Pancreas (tissue), 10 donors: ENCODE measurements at regions not wholly inside any gene's neighbourhood (a gene's known extent, or its start where the extent isn't known, plus 50 kb on each side); places are given as distances from the start of the nearest gene placed in this dataset.

ENCODE experiments used
- ATAC-seq, 4 donors: fragments of 200-7000 bp; cut with Tn5 transposase; one replicate each; pipeline versions ENCODE4 v1.8.0 to v1.9.1; 2020; ENCODE audit warnings: mild to moderate bottlenecking in 4 of 4, moderate library complexity in 4 of 4
- DNase-seq, 6 donors: peaks; one replicate each; pipeline ENCODE4 v3.0.0-alpha.2; 2020
- FAIRE-seq: peaks from 2 replicates; lab custom pipeline; 2012; peaks lifted over from hg19 to GRCh38; lab: Jason Lieb, UNC
- H3K27ac ChIP-seq, 4 donors: fragments of 200-600 bp; sonication (generic); 1 replicate in 3 of 4; 2 replicates in 1 of 4; pipeline versions ENCODE4 v1.5.0 to v1.8.0; 2020
- H3K27me3 ChIP-seq, 4 donors: fragments of 200-600 bp; one replicate each; pipeline ENCODE4 v1.8.0; 2021
- H3K36me3 ChIP-seq, 3 donors: fragments of 200-600 bp; sonication (generic) in 1 of 3; one replicate each; pipeline versions ENCODE4 v1.5.0 to v1.8.0; 2020 to 2021
- H3K4me1 ChIP-seq, 3 donors: fragments of 200-600 bp; one replicate each; pipeline ENCODE4 v1.8.0; 2021
- H3K4me3 ChIP-seq, 4 donors: fragments of 200-600 bp; sonication (generic) in 2 of 4; one replicate each; pipeline versions ENCODE4 v1.5.0 to v1.8.0; 2020 to 2021
- H3K9me3 ChIP-seq, 4 donors: fragments of 200-600 bp; one replicate each; pipeline ENCODE4 v1.8.0; 2021
- CTCF ChIP-seq, 4 donors: fragments of 200-600 bp; sonication (generic) in 3 of 4; IDR thresholded peaks; one replicate each; pipeline versions ENCODE4 v1.5.0 to v1.8.0; 2021; ENCODE audit warnings: antibody characterized with exemption in 4 of 4
- WGBS, 2 donors: extraction: QIAGEN DNeasy Blood & Tissue Kit; methylation state at CpG; one replicate each; pipeline ENCODE4 v1.1.7; 2013; 5-methylcytosine and 5-hydroxymethylcytosine counted together
- intact Hi-C, 3 donors: fragments of 100-400 bp; cut with DNase I; formaldehyde crosslinking; loops; one replicate each; pipeline versions ENCODE4 v1.11.1 to v1.14.2; 2022
- donor health status: healthy with polysubstance abuse.
- donor health status: DM: no; HTN: no; CAD: no; lungs with moderate emphysema.
- donor health status: DM: no; HTN: no; CAD: no.
- donor health status: control.
- donor health status: control.
- donor health status: Bipolar disorder and iron deficiency.
- donor health status: DM: yes; HTN: yes; CAD: no.
- donor health status: DM: no; HTN: no; CAD: no.
- donor health status: DM: no; HTN: no; CAD: no.
- donor health status: DM: yes; HTN: yes; CAD: no.

DNA sequence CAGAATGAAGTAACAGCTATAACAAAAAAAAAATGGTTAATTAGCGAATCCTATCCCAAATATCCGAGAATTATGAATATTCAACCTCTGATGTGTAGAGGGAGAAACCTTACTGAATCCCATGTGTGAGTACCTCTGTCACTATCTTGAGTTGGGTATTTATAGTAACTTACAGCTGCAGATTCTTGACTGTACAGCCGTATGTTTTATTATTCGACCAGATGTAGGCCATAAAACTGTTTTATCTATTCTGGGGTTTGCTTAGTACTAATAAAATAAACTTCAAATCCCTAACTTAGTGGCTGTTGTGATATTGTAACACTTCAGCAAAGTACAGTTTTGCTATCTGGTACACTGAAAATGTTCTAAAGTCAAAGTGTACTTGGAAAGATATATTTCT, 120.0 kb downstream of the EFNB2 start:
- no peak for DNase-seq
- Histone ChIP-seq H3K4me1 (no peaks in the 10 kb centered on the region), H3K36me3 (no peaks in the 10 kb centered on the region), H3K4me3 (no peak overlapping the region), H3K9me3 (peaks cover 0 to 3% (median 0%) of the 10 kb centered on the region in 4 donors), H3K27ac (no peak overlapping the region), H3K27me3 (peaks cover 0 to 10% (median 0%) of the 10 kb centered on the region in 4 donors)
- WGBS, 2 donors: 38 to 46% methylated on average over 4 of the region's 4 CpGs
- intact Hi-C loops: no loop called here
- FAIRE-seq: no peak
- no peak for ATAC-seq
- TF ChIP-seq CTCF (IDR thresholded peaks at IDR 0.05): no peak

GRCh38 chr13:106407338-106407737, 128.1 kb downstream of the EFNB2 start:
- Histone ChIP-seq H3K27me3 (no peaks in the 10 kb centered on the region), H3K4me3 (no peak overlapping the region), H3K36me3 (no peaks in the 10 kb centered on the region), H3K27ac (no peak overlapping the region), H3K4me1 (no peaks in the 10 kb centered on the region), H3K9me3 (no peaks in the 10 kb centered on the region)
- intact Hi-C loops: no loop called here
- no peak for TF ChIP-seq CTCF (IDR thresholded peaks at IDR 0.05)
- WGBS, 2 donors: 53 to 66% methylated on average over 8 of the region's 8 CpGs
- ATAC-seq (no peak), FAIRE-seq (no peak), DNase-seq (no peak)

DNA sequence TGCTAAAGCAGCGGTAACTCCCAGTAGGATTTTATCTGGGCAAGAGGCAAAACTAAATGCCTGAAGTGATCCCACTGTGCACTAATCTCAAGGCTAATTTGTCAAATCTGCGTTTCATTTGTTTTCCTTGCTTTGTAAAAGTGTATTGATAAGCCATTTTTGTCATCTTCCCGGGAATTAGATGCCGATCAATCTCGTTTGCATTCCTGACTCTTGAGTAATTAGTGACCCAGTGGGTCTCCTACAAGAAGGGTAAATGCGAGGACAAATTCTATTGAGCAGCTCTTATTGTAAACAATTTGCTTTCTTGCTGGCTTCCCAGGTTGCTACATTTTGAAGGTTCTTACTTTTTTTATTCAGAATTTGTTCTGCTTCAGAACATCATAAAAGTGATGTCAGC, 129.7 kb downstream of the EFNB2 start:
- FAIRE-seq: no peak
- H3K27me3 ChIP-seq: no peaks in the 10 kb centered on the region
- 27% methylated on average over 6 of the region's 6 CpGs for WGBS, 2 donors

DNA sequence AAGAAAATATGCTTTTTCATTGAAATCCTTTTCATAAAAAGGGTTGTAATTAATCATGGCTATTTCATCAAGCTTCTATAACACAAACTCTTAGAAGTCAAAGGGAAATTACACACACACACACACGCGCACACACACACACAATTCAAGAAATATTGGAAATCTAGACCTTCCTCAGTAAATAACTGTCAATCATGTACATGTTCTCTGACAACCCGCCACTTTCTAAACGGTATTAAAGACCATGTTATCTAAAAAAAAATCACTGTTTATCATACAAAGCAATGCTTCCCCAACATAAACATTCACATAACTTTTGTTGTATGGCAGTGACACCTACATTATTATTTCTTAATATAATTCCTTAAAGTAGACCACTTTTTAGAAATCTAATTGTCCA, 132.2 kb downstream of the EFNB2 start:
- Histone ChIP-seq H3K4me1 (no peaks in the 10 kb centered on the region), H3K4me3 (no peak overlapping the region), H3K27ac (no peak overlapping the region), H3K9me3 (no peaks in the 10 kb centered on the region), H3K27me3 (no peaks in the 10 kb centered on the region), H3K36me3 (no peaks in the 10 kb centered on the region)
- intact Hi-C loops: no loop called here
- no peak for TF ChIP-seq CTCF (IDR thresholded peaks at IDR 0.05)
- 62 to 73% methylated on average over 4 of the region's 4 CpGs for WGBS, 2 donors
- no peak for DNase-seq
- no peak for FAIRE-seq
- ATAC-seq: no peak

More for the DNA sequence above, 129.7 kb downstream of the EFNB2 start:
- Histone ChIP-seq H3K4me3 (no peak overlapping the region), H3K36me3 (no peaks in the 10 kb centered on the region), H3K9me3 (no peaks in the 10 kb centered on the region), H3K4me1 (no peaks in the 10 kb centered on the region), H3K27ac (no peak overlapping the region)
- no peak for DNase-seq
- TF ChIP-seq CTCF (IDR thresholded peaks at IDR 0.05): no peak
- intact Hi-C loops: no loop called here
- ATAC-seq: no peak

DNA sequence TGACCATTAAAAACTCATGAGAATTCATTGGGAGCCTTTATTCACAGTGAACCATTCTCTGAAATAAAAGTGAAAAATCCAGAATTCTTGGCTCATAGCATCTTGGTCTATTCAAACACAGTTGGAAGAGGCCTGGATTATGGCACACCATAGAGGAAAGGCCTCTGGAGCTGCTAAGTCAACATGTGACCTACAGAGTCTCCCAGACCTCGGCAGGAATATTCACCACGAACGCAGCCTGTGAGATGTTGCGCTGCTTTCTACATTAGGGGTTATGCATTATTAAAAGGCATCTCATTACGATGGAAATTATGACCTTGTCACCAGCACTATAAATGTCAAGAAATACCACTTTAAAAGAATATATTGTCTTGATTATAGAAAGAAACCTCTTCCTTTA, 132.6 kb downstream of the EFNB2 start:
- no peaks in the 10 kb centered on the region for H3K9me3 ChIP-seq
- no peak overlapping the region for H3K27ac ChIP-seq
- ATAC-seq (no peak), DNase-seq (no peak), FAIRE-seq (no peak)
- H3K4me3 ChIP-seq: no peak overlapping the region
- H3K4me1 ChIP-seq: no peaks in the 10 kb centered on the region
- WGBS, 2 donors: 73 to 82% methylated on average over 5 of the region's 5 CpGs
- no peak for TF ChIP-seq CTCF (IDR thresholded peaks at IDR 0.05)
- no peaks in the 10 kb centered on the region for H3K27me3 ChIP-seq
- intact Hi-C loops: no loop called here
- no peaks in the 10 kb centered on the region for H3K36me3 ChIP-seq
